Thymus (tissue), 11 donors: ENCODE measurements at regions not wholly inside any gene's neighbourhood (a gene's known extent, or its start where the extent isn't known, plus 50 kb on each side); places are given as distances from the start of the nearest gene placed in this dataset.
"Not testable (repeated sequence)": the region's sequence is repeated elsewhere in the genome, so short reads cannot be mapped to it uniquely, and the experiment has no call there.

Source experiments
- DNase-seq, 9 donors: peaks; one replicate each; pipeline ENCODE4 v3.0.0-alpha.2; 2013; ENCODE audit warnings: low spot score in 9 of 9, low read depth in 6 of 9, missing footprints in 1 of 9
- H3K27ac ChIP-seq, 2 donors: one replicate each; pipeline ENCODE4 v1.5.1; 2013; ENCODE audit warnings: control low read depth in 1 of 2, low read depth in 1 of 2, low read length in 1 of 2, mild to moderate bottlenecking in 1 of 2, moderate library complexity in 1 of 2
- H3K27me3 ChIP-seq, 2 donors: one replicate each; pipeline ENCODE4 v1.5.1; 2013; ENCODE audit warnings: low read length in 1 of 2; ENCODE audit not compliant: control insufficient read depth in 2 of 2, insufficient read depth in 1 of 2
- H3K36me3 ChIP-seq, 2 donors: one replicate each; pipeline ENCODE4 v1.5.1; 2013; ENCODE audit warnings: low read length in 1 of 2, mild to moderate bottlenecking in 1 of 2, moderate library complexity in 1 of 2; ENCODE audit not compliant: control insufficient read depth in 2 of 2, insufficient read depth in 2 of 2
- H3K4me1 ChIP-seq, 2 donors: one replicate each; pipeline ENCODE4 v1.5.1; 2013; ENCODE audit warnings: low read length in 2 of 2; ENCODE audit not compliant: control insufficient read depth in 2 of 2, insufficient read depth in 2 of 2
- H3K4me3 ChIP-seq, 2 donors: one replicate each; pipeline ENCODE4 v1.5.1; 2013; ENCODE audit warnings: low read length in 2 of 2, control low read depth in 1 of 2, mild to moderate bottlenecking in 1 of 2
- H3K9me3 ChIP-seq, 2 donors: one replicate each; pipeline ENCODE4 v1.5.1; 2013; ENCODE audit warnings: low read length in 1 of 2, mild to moderate bottlenecking in 1 of 2; ENCODE audit not compliant: control insufficient read depth in 2 of 2, insufficient read depth in 1 of 2
- WGBS: extraction: QIAGEN DNeasy Blood & Tissue Kit; methylation state at CpG from one replicate; pipeline ENCODE4 v1.1.7; 2013; 5-methylcytosine and 5-hydroxymethylcytosine counted together
- donor health status: healthy.

DNA sequence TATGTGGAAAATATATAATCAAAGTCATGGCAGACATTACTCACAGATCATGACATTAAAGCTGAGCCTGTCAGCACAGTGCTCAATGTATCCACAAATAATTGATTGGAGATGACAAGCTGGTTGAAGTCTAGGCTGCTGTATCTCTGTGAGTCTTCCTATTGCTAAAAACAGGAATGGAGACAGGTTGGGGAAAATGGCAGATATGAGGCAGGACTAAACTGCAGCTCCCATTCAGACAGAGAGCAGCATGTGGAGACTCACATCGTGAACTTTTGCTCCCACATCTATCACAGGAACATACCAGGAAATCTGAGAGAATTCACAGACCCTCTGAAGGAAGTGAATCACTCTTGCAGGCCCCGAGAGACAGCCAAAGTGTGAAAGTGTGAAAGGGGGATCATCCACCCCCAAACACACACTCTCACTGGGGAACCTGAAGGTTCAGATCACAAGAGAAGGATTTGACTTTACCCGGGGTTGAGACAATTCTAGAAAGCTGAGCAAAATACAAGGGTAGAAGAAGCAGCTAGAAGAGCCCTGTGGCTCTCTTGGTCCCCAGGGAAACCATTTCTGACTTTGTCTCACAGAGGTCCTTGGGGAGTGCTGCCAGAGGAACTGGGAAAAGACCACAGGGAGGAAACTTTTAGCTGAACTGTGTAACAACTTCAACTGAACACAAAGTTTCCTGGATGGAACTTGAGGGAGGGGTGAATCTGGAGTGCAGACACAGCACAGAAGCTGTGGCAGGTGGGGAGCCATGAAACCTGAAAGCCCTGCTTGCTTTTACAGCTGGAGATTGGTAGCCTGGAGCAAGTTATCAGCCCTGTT, 173.4 kb downstream of the S1PR1 start:
- Histone ChIP-seq H3K4me3 (no peak overlapping the region), H3K4me1 (peaks cover 10 to 19% of the 10 kb centered on the region in 2 donors), H3K27me3 (no peaks in the 10 kb centered on the region), H3K36me3 (no peaks in the 10 kb centered on the region), H3K9me3 (no peaks in the 10 kb centered on the region), H3K27ac (peak overlapping the region in 1 of 2 donors; percentile 62)
- DNase-seq, result peak in 2 of 9 donors; percentile 12 to 37
- 61% methylated on average over 3 of the region's 3 CpGs for WGBS

DNA sequence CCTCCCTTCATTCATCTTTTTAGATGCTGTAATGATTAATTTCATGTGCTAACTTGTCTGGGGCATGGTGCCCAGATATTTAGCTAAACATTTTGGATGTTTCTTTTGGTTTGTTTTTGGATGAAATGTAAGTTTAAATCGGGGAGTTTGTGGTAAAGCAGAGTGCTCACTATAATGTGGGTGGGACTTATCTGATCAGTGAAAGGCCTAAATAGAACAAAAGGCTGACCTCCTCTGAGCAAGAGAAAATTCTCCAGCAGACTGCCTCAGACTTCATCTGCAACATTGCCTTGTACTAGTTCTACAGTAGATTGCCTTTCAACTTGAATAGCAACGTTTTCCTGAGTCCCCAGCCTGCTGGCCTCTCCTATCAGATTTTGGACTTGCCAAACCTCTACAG, 183.6 kb downstream of the S1PR1 start:
- Histone ChIP-seq H3K36me3 (no peaks in the 10 kb centered on the region), H3K4me3 (no peak overlapping the region), H3K27ac (no peak overlapping the region), H3K27me3 (no peaks in the 10 kb centered on the region), H3K4me1 (peaks cover 0 to 3% of the 10 kb centered on the region in 2 donors), H3K9me3 (no peaks in the 10 kb centered on the region)
- WGBS, result 47% methylated on average over 2 of the region's 2 CpGs
- DNase-seq, result no peak

GRCh38 chr1:101428083-101428482, 191.3 kb downstream of the S1PR1 start:
- H3K27me3 ChIP-seq, DNase-seq, H3K9me3 ChIP-seq, H3K4me1 ChIP-seq, H3K27ac ChIP-seq, H3K36me3 ChIP-seq, H3K4me3 ChIP-seq: not testable (repeated sequence)
- WGBS, result 95% methylated on average over 1 of the region's 1 CpG

GRCh38 chr1:101428562-101428961, 191.7 kb downstream of the S1PR1 start:
- 96% methylated on average over 1 of the region's 1 CpG for WGBS
- DNase-seq, result no peak
- no peak overlapping the region for H3K4me3 ChIP-seq
- H3K9me3 ChIP-seq, result no peaks in the 10 kb centered on the region
- H3K36me3 ChIP-seq, result no peaks in the 10 kb centered on the region
- H3K27me3 ChIP-seq, result no peaks in the 10 kb centered on the region
- H3K4me1 ChIP-seq, result peaks cover 0 to 3% of the 10 kb centered on the region in 2 donors
- no peak overlapping the region for H3K27ac ChIP-seq

GRCh38 chr1:101431956-101432510, 195.2 kb downstream of the S1PR1 start:
- Histone ChIP-seq H3K9me3 (no peaks in the 10 kb centered on the region), H3K27ac (no peak overlapping the region), H3K4me3 (no peak overlapping the region), H3K36me3 (no peaks in the 10 kb centered on the region), H3K27me3 (no peaks in the 10 kb centered on the region), H3K4me1 (peaks cover 0 to 19% of the 10 kb centered on the region in 2 donors)
- WGBS, result 86% methylated on average over 4 of the region's 4 CpGs
- DNase-seq, result no peak

DNA sequence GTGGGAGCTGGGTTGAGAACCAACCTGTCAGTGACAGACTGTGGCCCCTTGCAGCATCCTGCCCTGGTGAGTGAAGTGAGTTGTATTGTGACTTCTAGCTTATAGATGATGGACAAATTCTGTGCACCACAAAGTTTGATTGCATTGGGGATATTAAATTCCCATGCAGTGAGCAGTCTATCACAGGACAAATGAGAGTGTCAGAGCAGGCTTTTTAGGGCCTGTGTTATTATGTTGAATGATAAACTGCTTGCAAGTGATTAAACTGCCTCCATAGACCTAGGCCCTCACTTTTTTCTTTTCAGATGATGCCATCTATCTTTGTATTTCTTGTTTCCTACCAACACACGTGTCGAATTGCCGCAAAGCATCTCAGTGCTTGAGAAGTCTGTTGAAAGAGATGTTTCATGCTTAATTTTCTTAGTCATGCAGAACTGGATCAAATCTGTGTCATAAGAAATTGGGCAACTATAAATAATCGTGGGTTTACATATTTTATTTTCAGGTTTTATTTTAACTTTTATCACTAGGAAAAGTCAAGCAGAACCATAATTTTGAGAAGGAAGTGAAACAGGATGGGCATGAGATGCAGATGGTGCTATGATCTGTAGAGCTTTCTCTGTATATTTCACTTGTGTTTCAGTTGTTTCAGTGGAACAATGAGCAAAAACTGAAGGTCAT, 199.2 kb downstream of the S1PR1 start:
- H3K9me3 ChIP-seq, result no peaks in the 10 kb centered on the region
- WGBS, result 77% methylated on average over 4 of the region's 4 CpGs
- peak overlapping the region in 1 of 2 donors; percentile 8 for H3K27ac ChIP-seq
- no peaks in the 10 kb centered on the region for H3K27me3 ChIP-seq
- H3K4me1 ChIP-seq, result peaks cover 0 to 40% of the 10 kb centered on the region in 2 donors
- DNase-seq, result peak in 1 of 9 donors; percentile 38
- no peak overlapping the region for H3K4me3 ChIP-seq
- no peaks in the 10 kb centered on the region for H3K36me3 ChIP-seq

DNA sequence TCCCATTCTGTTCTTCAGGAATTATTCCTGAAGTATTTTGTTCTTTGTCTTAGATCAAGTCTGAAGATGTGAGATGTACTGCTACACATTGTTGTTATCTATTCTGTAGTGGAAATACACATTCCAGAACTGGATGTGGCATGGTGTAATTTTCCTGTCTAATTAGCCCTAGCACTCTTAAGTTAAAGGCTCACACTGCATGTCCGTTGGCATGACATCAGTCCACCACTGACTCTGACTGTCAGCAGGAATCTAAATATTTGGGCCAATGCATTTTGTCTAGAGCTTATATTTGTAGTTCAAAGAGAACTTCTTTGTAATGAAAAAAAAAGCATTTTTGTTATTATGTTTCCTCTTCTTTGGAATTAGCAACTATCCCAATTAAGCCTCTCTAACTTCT, 201.0 kb downstream of the S1PR1 start:
- no peak for DNase-seq
- 97% methylated on average over 1 of the region's 1 CpG for WGBS
- H3K9me3 ChIP-seq, result no peaks in the 10 kb centered on the region
- no peaks in the 10 kb centered on the region for H3K36me3 ChIP-seq
- peaks cover 0 to 37% of the 10 kb centered on the region in 2 donors for H3K4me1 ChIP-seq
- H3K27me3 ChIP-seq, result no peaks in the 10 kb centered on the region
- no peak overlapping the region for H3K4me3 ChIP-seq
- no peak overlapping the region for H3K27ac ChIP-seq

DNA sequence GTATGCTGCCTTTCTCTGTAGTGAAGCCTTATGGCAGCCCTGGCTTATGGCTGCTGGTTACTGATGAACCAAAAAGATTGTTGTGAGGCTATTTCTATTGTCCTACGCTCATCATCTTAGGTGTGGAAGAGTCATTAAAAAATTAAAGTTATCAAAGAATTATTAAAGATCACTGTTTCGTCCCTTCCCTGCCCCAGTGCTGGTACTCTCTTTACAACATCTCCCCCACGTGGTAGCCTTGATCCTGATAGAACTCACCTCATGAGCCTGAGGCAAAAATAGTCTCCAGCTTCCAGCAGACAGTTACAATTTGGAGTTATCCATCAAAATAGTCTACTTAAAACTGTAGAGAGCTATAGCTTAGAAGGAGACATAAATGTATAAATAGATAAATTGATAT, 201.5 kb downstream of the S1PR1 start:
- H3K36me3 ChIP-seq, result no peaks in the 10 kb centered on the region
- 44% methylated on average over 3 of the region's 3 CpGs for WGBS
- H3K27me3 ChIP-seq, result no peaks in the 10 kb centered on the region
- no peak overlapping the region for H3K4me3 ChIP-seq
- no peak overlapping the region for H3K27ac ChIP-seq
- H3K4me1 ChIP-seq, result peaks cover 0 to 37% of the 10 kb centered on the region in 2 donors
- peak in 5 of 9 donors; percentile 22 to 70 (median 39) for DNase-seq
- no peaks in the 10 kb centered on the region for H3K9me3 ChIP-seq

DNA sequence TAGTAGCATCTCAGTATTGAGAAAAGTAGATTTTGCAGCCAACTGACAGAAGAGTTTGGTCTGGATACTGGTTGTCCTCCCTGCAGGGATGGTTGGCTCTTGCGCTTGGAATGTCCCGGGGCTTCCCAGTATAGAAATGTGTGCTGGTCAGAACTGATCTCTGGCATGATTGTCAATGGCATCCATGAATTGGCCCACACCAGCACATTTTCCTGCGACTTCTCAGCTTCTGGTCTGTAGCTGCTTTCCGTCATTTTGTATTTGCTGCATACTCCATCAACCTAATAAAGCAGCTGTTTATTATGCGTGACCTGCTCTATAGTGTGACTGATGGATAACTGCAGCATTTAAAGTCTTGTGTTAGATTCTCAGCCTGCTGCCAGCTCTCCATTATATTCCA, 203.7 kb downstream of the S1PR1 start:
- 96% methylated on average over 5 of the region's 5 CpGs for WGBS
- Histone ChIP-seq H3K27me3 (no peaks in the 10 kb centered on the region), H3K27ac (no peak overlapping the region), H3K4me3 (no peak overlapping the region), H3K9me3 (no peaks in the 10 kb centered on the region), H3K4me1 (peaks cover 0 to 31% of the 10 kb centered on the region in 2 donors), H3K36me3 (no peaks in the 10 kb centered on the region)
- DNase-seq, result no peak
